Hepatocyte (in vitro differentiated cells): ENCODE measurements at regions not wholly inside any gene's neighbourhood (a gene's known extent, or its start where the extent isn't known, plus 50 kb on each side); places are given as distances from the start of the nearest gene placed in this dataset.

ENCODE experiments used
- DNase-seq: peaks from one replicate; pipeline ENCODE4 v3.0.0-alpha.2; 2016; ENCODE audit warnings: low spot score
- H2AFZ ChIP-seq: fragments of 200-600 bp; sonication (generic); 2 replicates; pipeline ENCODE4 v1.6.0; 2016; ENCODE audit warnings: antibody characterized with exemption, mild to moderate bottlenecking
- H3K27ac ChIP-seq: fragments of 200-600 bp; sonication (generic); 2 replicates; pipeline ENCODE4 v1.5.1; 2016; ENCODE audit warnings: mild to moderate bottlenecking
- H3K27me3 ChIP-seq: fragments of 200-600 bp; sonication (generic); 2 replicates; pipeline ENCODE4 v1.6.1; 2016
- H3K36me3 ChIP-seq: fragments of 200-600 bp; sonication (generic); replicated peaks from 2 replicates; pipeline ENCODE4 v1.5.1; 2016; ENCODE audit warnings: low read depth; ENCODE audit not compliant: insufficient read depth
- H3K4me1 ChIP-seq: fragments of 200-600 bp; sonication (generic); 2 replicates; pipeline ENCODE4 v1.5.1; 2016; ENCODE audit warnings: mild to moderate bottlenecking, moderate library complexity; ENCODE audit not compliant: insufficient read depth
- H3K4me2 ChIP-seq: fragments of 200-600 bp; sonication (generic); 2 replicates; pipeline ENCODE4 v1.6.0; 2016
- H3K4me3 ChIP-seq: fragments of 200-600 bp; sonication (generic); 2 replicates; pipeline ENCODE4 v1.5.1; 2016; ENCODE audit warnings: mild to moderate bottlenecking
- H3K79me2 ChIP-seq: fragments of 200-600 bp; sonication (generic); 2 replicates; pipeline ENCODE4 v1.6.0; 2017; ENCODE audit warnings: mild to moderate bottlenecking
- H3K9me2 ChIP-seq: fragments of 200-600 bp; sonication (generic); replicated peaks from 2 replicates; pipeline ENCODE4 v1.6.0; 2017; ENCODE audit warnings: mild to moderate bottlenecking; ENCODE audit not compliant: insufficient read depth
- H3K9me3 ChIP-seq: fragments of 200-600 bp; sonication (generic); 2 replicates; pipeline ENCODE4 v1.5.1; 2016; ENCODE audit warnings: low read depth, mild to moderate bottlenecking
- H4K20me1 ChIP-seq: fragments of 200-600 bp; sonication (generic); 2 replicates; pipeline ENCODE4 v1.6.0; 2016; ENCODE audit warnings: mild to moderate bottlenecking; ENCODE audit not compliant: insufficient read depth, poor library complexity, severe bottlenecking
- CTCF ChIP-seq: fragments of 200-600 bp; sonication (generic); IDR thresholded peaks from 2 replicates; pipeline ENCODE4 v1.5.1; 2016; ENCODE audit warnings: antibody characterized with exemption, mild to moderate bottlenecking; ENCODE audit not compliant: poor library complexity
- EZH2 ChIP-seq: fragments of 200-600 bp; sonication (generic); IDR thresholded peaks from 2 replicates; pipeline ENCODE4 v1.6.1; 2016; ENCODE audit warnings: antibody characterized with exemption, mild to moderate bottlenecking, borderline replicate concordance
- EZH2phosphoT487 ChIP-seq: fragments of 200-600 bp; sonication (generic); IDR thresholded peaks from one replicate; pipeline ENCODE4 v1.6.1; 2018; ENCODE audit warnings: antibody characterized with exemption, mild to moderate bottlenecking, low read depth, moderate library complexity; ENCODE audit not compliant: unreplicated experiment, severe bottlenecking
- WGBS: methylation state at CpG from one replicate; pipeline ENCODE4 v1.1.6; 2016; ENCODE audit warnings: low lambda C conversion rate; ENCODE audit errors: missing lambda C conversion rate; 5-methylcytosine and 5-hydroxymethylcytosine counted together

GRCh38 chr9:82091100-82091499 lies 102.5 kb downstream of the SPATA31D1 start:
- no peaks in the 10 kb centered on the region for H4K20me1 ChIP-seq
- TF ChIP-seq CTCF (no peak), EZH2phosphoT487 (no peak), EZH2 (no peak)

GRCh38 chr9:82091610-82092009 lies 103.0 kb downstream of the SPATA31D1 start:
- H3K27me3 ChIP-seq: no peaks in the 10 kb centered on the region
- no peak overlapping the region for H3K27ac ChIP-seq
- no peak for TF ChIP-seq EZH2phosphoT487
- no peak for TF ChIP-seq EZH2
- TF ChIP-seq CTCF: no peak
- H3K36me3 ChIP-seq: no peaks in the 10 kb centered on the region
- H3K9me2 ChIP-seq: no peaks in the 10 kb centered on the region
- H3K9me3 ChIP-seq: no peaks in the 10 kb centered on the region
- no peaks in the 10 kb centered on the region for H4K20me1 ChIP-seq
- DNase-seq: no peak
- H3K4me2 ChIP-seq: no peak overlapping the region
- no peak overlapping the region for H2AFZ ChIP-seq
- WGBS: 97% methylated on average over 2 of the region's 2 CpGs
- no peak overlapping the region for H3K4me3 ChIP-seq
- H3K4me1 ChIP-seq: no peaks in the 10 kb centered on the region
- no peaks in the 10 kb centered on the region for H3K79me2 ChIP-seq

More at GRCh38 chr9:82091100-82091499, 102.5 kb downstream of the SPATA31D1 start:
- H3K27me3 ChIP-seq: no peaks in the 10 kb centered on the region
- no peak overlapping the region for H2AFZ ChIP-seq
- DNase-seq: no peak
- no peaks in the 10 kb centered on the region for H3K9me2 ChIP-seq
- H3K9me3 ChIP-seq: no peaks in the 10 kb centered on the region
- H3K36me3 ChIP-seq: no peaks in the 10 kb centered on the region
- no peak overlapping the region for H3K27ac ChIP-seq
- no peaks in the 10 kb centered on the region for H3K4me1 ChIP-seq
- 100% methylated on average over 1 of the region's 1 CpG for WGBS
- H3K4me3 ChIP-seq: no peak overlapping the region
- H3K79me2 ChIP-seq: no peaks in the 10 kb centered on the region
- no peak overlapping the region for H3K4me2 ChIP-seq

GRCh38 chr9:82101475-82101874 lies 112.9 kb downstream of the SPATA31D1 start:
- no peak overlapping the region for H3K4me2 ChIP-seq
- no peaks in the 10 kb centered on the region for H3K36me3 ChIP-seq
- H2AFZ ChIP-seq: no peak overlapping the region
- TF ChIP-seq EZH2 (no peak), EZH2phosphoT487 (no peak), CTCF (no peak)
- no peaks in the 10 kb centered on the region for H3K9me2 ChIP-seq
- DNase-seq: no peak
- no peak overlapping the region for H3K4me3 ChIP-seq
- H3K27me3 ChIP-seq: no peaks in the 10 kb centered on the region
- H3K9me3 ChIP-seq: no peaks in the 10 kb centered on the region
- no peaks in the 10 kb centered on the region for H4K20me1 ChIP-seq
- no peak overlapping the region for H3K27ac ChIP-seq
- WGBS: 97% methylated on average over 1 of the region's 1 CpG
- H3K79me2 ChIP-seq: no peaks in the 10 kb centered on the region
- H3K4me1 ChIP-seq: no peaks in the 10 kb centered on the region

- H3K9me2 ChIP-seq: no peaks in the 10 kb centered on the region
- no peak overlapping the region for H2AFZ ChIP-seq
- H3K4me1 ChIP-seq: no peaks in the 10 kb centered on the region
- H3K9me3 ChIP-seq: no peaks in the 10 kb centered on the region
- no peak overlapping the region for H3K27ac ChIP-seq
- no peaks in the 10 kb centered on the region for H3K36me3 ChIP-seq
- no peaks in the 10 kb centered on the region for H4K20me1 ChIP-seq
- TF ChIP-seq CTCF (no peak), EZH2 (no peak), EZH2phosphoT487 (no peak)
- 84% methylated on average over 1 of the region's 1 CpG for WGBS
- no peaks in the 10 kb centered on the region for H3K27me3 ChIP-seq
- no peak for DNase-seq
- H3K79me2 ChIP-seq: no peaks in the 10 kb centered on the region
- no peak overlapping the region for H3K4me2 ChIP-seq
- no peak overlapping the region for H3K4me3 ChIP-seq
Measured at GRCh38 chr9:82104252-82104651, 115.7 kb downstream of the SPATA31D1 start.
